GM21737 (cell line): ENCODE measurements at regions not wholly inside any gene's neighbourhood (a gene's known extent, or its start where the extent isn't known, plus 50 kb on each side); places are given as distances from the start of the nearest gene placed in this dataset.

Source experiments
- ATAC-seq: cut with Tn5 transposase; IDR thresholded peaks from one replicate; pipeline ENCODE4 v1.9.1; 2021; ENCODE audit warnings: mild to moderate bottlenecking, moderate library complexity; ENCODE audit not compliant: unreplicated experiment

DNA sequence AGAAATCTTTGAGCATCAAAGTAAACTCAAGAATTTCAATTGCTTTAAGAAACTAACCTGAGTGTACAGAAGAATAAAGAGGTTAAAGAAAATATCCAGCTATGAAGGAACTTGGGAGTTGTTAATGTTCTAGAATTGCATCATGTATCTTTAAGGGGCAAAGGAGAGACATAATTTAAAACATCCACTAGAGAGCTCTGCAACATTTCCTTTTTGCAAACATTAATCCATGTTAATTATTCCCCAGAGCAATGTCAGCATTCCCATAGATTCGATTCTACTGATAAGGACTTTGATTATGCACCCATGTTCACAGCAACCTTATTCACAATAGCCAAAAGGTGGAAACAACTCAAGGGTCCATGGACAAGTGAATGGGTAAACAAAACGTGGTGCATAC is 80.2 kb upstream of the SORBS2 start:
- no peak for ATAC-seq

DNA sequence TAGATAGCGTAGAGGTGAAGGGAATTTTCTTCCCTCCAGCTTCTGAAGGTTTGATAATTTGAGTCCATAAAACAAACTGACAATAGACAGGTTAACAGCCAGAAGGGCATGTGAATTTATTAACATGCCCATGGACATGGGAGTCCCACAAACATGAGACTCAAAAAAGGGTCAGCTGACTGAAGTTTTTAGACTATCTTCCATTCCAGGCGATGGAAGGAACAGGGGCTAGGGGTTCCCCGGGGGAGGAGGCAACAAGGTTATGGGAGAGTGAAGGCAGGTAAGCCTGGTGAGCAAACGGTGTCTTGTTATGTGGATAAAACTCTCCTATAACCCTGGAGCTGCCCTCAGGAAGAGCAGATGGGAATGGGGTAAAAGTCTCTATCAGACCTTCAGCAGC is 81.5 kb upstream of the SORBS2 start:
- ATAC-seq = no peak

DNA sequence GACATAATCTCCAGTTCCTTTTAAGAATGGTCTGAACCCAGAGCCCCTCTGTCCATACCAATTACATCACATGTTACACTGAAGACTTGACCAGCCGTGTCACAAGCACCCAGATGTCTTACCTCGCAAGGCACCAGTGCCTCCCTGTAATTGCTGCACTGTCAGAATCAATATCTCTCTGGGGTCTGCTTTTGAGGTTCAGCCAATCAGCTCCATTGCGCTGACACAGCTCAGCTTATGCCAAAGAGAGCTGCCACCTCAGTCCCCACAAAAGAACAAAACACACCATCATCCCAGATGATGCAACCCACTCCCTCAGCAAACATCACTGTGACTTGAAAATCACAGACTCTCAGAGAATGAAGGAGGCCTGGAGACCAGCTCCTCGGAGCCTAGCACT is 82.5 kb upstream of the SORBS2 start:
- no peak for ATAC-seq

DNA sequence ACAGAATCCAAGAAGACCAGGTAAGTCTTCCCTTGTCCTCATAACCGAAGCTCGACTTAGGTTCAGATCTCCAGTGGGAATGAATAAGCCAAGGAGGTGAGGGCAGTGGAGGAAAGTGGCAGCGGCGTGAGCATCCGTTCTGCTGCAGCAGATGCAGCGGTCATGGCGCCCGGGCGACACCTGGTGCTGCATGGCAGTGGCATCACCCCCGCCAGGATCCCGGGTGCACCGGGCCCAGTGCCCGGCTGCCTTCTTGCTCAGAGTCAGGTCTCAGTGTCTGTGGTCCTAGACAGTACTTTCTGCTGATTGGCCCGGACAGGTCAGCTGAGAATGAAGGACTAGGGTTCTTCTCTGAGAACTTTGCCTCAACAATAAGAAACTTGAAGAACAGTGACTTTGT is 83.4 kb upstream of the SORBS2 start:
- no peak for ATAC-seq

DNA sequence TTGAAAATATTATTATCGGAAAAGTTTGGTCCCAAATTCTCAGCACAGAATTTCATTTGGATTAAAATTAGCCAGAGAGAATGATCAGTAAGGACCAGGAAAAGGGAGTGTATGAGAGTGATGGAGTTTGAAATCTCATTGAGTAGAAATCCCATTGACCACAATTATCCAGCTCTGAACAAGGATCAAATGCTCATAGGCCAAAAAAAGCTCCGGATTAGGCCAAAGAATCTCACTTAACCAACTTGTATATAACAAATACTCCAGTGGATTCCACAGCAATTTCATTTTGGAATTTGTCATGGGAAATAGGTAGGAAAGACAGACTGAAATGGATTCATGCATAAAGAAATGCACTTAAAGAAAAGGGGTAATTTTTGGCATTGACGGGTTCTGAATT is 83.9 kb upstream of the SORBS2 start:
- ATAC-seq = no peak

DNA sequence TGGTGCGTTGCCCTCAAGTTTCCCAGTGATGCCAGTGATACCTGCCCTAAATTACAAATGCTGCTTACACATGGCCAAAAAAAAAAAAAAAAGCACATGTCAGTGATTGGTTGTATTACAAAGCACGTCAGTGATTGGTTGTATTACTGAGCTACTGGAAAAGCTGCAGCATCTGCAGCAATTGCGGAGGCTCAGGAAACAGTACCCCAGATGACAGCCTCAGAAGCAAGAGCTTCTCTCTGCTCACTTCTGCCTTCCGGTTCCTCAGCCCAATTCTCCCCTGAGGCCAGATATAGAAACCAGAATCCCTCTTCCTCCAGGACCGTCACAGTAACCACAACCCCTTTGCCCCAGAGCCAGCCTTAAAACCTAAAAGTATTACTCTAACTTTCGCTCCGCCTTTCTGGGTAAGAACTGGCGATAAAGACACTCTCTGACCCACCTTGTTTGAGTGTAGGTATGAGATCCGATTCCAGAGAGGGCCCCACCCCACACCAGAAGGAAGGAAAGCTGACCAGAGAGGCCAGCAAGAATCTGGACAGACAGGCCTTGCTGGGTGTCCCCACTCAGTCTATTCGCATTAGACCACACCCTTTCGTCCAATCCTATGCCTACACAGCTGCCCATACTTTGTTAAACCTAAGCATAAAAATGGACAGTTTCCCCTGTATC is 85.0 kb upstream of the SORBS2 start:
- peak; percentile 87 for ATAC-seq

DNA sequence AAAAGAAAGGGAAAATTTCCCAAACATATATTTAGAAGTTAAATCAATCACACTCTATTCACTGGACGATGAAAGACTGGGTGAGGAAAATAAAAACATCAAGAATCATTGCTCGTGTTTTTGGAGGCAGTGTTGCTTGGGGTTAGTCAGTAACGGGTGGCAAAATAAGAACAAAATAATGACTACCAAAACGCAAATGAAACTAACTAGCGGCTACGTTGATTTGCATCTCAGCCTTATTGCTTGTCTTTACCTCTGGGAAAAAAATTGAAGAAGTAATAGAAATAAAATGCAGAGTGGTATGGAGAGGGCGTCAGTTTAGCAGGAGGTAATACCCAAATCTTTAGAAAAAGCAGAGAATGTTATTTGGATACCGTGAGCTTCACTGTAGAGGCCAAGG is 86.4 kb upstream of the SORBS2 start:
- no peak for ATAC-seq

DNA sequence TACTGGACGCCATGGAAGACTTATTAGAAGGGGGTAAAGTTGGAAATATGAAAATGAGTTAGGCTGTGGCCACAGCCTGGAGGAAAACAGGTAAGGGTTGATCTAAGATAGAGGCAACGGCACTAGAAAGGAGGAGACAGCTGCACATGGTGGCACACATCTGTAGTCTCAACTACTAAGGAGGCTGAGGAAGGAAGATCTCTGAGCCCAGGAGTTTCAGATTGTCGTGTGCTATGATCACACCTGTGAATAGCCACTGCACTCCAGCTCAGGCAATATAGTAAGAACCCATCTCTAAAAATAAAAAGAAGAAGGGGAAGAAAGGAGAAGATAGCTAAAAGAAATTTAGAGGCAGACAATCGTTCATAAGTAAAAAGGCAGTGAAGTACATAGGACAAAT is 87.8 kb upstream of the SORBS2 start:
- no peak for ATAC-seq

DNA sequence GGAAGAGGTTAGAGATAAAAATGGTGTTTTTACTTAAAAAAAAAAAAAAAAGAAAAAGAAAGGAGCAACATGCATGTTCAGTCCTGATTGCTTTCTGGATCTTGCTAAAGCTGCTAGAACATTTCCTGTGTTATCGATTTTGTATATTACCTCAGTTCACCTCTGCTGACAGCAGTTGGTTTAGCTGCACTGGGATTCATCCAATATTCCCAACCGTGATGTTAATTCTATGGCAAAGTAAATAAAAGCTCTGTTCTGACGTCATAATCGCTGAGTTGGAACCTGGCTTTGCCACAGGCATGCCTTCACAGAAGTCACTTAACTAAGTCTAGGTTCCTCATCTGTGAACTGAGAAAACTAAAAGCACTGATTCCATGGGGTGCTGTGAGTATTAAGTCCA is 90.7 kb upstream of the SORBS2 start:
- ATAC-seq = no peak

DNA sequence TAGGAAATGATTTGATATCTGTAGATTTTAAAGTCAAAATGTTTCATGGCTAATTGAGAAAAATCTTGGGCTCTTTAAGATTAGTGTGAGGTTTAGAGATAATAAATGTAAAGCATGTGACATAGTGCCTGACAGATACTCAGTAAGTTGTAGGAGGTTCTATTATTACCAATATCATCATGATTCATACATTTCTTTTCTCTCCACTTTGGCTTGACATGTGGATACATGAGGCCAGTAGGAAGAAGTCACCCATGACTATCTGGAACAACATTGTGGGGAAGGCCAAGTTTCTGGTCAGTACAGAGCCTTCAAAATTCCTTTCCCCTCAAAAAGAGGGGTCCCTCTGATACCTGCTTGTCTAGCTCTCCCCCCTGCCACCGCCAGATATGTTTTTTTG is 91.2 kb upstream of the SORBS2 start:
- no peak for ATAC-seq

DNA sequence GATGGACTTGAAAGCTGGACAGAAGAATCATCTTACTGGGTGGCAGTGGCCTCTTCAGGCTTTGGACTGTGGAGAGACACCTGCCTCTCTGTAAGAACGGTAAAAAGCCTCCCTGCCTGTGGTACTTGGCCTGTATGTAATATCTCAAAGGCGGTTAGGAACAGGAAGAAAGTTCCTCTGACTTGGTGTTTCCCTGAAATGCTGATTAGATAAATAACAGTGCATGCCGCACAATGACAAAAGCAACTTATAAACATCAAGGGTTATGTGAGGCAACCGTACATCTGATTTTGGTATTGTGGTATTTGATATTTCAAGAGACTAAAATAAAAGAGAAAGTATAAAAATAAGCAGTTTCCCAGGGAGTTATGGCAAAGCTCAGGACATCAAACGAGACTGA is 92.4 kb upstream of the SORBS2 start:
- no peak for ATAC-seq

DNA sequence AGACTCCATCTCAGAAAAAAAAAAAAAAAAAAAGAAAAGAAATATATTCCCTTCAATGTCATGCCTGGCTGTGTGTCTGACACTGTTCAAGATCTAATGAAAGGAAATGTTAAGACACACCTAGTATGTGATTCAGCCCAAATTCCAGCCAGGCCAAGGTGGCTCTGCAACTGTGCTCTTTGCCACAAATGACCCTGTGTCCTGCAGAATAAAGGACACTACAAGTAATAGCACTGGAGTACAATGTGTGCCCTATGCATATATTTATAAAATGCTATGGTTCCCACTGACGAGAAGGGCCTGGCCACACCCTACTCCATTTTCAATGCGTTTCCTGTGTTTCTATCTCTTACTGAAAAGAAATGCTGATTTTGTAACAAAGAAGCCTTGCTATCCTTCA is 98.0 kb upstream of the SORBS2 start:
- ATAC-seq = no peak

DNA sequence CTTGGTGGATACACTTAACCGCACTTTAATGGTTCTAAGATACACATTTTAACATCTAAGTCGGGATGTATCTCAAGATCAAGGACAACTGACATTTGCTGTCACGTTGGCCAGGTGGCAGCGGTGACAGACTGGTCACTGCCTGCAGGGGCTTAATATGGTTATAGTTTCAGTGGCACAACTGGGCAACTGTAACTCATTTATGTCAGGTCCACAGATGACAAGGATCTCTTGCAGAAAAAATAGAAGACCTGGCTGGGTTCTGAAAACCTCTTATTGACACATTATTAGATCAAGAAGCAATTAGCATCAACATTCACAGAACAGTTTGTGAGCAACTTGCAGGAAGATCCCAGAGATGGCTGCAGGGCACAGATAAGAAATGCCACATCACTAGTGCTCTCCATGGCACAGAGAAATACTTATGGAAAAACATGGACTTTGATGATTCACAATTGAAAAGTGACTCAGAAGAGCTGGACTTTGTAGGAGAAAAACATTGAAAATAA is 99.6 kb upstream of the SORBS2 start:
- ATAC-seq = no peak

DNA sequence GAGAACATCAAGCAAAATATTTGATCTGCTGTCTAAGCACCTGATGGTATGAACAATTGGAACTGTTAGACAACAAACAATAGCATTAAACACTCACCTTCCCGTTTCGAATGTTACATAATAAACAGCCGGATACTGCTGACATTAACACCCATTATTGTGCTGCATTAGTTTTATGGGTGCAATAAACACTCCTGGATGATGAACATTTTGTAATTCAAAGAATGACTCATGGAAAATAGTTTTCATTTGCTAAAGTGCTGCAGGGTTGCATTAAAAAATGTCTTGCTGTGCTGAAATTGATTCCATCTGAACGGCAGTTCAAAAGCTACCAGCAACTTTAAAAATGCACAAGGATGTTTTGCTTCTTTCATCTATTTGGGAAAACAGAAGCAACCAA is 100.8 kb upstream of the SORBS2 start:
- ATAC-seq = no peak

DNA sequence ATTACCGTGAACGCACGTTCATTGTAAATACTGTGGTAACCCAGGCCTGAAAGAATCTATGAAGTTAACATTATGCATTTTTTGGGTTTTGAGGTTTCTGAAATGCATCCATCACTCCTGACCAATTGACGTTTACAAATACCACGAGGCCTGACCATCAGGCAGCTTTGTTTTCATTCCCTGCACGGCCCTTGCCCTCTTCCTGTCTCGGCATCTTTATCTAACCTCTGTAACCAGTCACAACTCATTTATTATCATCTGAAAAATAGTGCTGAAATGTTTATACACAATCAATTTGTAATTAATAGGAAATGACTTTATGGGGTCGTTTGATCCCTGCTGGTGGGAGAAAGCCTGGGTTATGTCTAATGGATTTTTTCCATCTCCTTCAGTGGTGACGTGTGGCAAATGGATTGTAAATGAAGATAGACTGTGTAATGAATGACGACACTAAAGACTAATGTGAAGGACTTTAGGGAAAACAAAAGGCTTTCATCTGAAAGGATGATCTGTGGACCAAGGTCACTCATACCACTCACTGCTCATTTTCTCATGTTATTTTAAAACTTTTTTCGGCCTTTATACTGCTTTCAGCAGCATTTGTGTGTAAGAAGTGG is 102.7 kb upstream of the SORBS2 start:
- no peak for ATAC-seq

DNA sequence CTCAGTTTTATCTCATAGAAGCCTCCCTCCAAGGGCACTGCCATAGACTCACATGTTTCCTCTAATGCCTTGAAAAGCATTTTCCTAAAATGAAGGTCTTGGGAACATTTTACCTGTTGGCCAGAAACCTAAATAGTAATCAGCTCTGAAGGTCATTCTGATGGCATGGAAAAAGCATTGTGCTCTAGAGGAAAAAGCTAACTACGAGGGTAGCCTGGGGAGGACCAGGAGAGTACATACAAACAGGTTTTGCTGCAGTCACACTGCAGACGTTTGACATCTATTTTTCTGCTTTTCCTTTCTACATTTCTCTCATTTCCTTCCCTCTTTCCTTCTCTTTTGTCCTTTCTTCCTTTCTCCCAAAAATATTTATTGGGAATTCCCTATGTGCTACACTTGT is 103.3 kb upstream of the SORBS2 start:
- no peak for ATAC-seq

DNA sequence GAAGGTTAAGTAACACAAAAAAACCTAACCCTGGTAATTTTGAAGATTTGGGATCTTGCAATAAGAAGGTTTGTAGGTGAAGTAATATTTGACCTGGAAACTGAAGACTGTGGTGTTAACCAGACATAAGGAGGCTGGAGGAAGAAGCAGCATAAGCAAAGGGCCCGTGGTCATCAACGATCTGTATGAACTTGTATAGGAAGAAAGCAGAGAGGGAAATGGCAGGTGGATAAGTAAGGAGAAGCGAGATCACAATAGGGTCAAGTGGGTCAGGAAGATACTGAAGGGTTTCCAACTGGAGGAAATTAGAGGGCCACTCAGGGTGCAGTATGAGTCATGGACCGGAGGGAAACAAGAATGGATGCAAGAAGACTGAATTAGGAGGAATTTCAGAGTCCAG is 103.8 kb upstream of the SORBS2 start:
- ATAC-seq = no peak

DNA sequence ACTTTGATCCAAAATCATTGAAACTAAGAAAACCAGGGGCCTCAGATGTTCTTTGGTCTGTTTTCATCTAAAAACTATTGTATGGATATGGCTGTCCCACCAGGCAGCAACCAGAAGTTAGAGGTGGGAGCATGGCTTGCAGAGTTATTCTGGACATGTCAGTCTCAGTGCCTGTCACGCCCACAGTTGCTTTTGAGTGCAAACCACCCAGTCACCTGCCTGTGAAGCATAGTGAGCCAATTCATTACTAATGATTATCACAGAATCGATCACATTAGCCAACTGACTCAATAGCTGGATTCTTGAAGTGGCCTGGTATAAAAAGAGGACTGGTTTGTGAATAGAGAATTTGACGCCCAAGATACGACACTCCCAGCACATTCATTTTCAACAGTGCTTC is 104.2 kb upstream of the SORBS2 start:
- ATAC-seq = no peak

DNA sequence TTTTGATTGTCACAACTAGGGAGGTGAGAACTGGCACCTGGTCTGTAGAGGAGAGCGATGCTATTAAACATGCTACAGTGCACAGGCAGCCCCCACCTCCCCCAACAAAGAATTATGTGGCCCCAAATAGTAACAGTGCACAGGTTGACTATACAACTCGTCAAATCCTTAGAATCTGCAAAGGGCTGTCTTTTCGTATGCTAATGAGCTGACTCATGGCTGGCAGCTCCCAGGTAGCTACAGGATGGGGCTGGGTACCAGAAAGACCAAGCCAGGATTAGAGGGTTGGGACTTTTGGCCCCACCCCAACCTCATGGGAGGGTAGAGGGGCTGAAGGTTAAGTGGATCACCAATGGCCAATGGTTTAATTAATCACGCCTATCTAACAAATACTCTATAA is 104.7 kb upstream of the SORBS2 start:
- ATAC-seq = no peak

DNA sequence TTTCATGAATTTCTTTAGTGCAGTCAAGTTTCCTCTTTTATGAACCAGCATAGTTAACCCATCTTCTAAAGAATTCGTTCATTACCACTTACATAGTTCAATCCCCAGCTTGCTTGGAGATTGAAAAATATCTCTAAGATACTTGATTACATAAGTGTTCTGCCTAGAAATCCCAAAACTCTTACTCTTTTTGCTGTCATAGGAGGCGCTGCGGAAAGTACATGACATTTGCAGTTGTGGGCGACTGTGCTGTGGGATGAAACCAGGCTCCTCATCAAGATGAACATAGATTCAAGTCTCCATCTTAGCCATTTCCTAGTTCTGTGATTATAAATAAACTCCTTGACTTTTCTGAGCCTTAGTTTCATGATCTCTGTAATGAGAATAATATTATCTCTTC is 107.1 kb upstream of the SORBS2 start:
- no peak for ATAC-seq

DNA sequence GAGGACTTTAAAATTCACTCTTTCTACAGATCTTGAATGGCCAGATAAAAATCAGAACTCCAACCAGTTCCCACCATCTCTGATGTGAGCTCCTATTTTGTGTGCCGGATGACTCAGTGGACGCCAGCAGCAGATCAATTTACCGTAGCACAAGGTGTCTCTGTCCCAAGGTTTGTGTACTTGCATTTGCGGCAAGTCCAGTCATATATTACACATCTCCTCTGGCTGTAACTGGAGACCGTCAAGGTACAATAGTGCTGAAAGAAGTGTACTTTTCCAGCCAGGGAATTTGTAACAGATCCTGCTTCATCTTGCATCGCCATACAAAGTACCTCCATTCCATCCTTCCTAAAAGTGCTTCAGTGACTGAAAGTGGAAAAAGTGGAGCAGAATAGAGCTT is 108.2 kb upstream of the SORBS2 start:
- ATAC-seq = no peak

DNA sequence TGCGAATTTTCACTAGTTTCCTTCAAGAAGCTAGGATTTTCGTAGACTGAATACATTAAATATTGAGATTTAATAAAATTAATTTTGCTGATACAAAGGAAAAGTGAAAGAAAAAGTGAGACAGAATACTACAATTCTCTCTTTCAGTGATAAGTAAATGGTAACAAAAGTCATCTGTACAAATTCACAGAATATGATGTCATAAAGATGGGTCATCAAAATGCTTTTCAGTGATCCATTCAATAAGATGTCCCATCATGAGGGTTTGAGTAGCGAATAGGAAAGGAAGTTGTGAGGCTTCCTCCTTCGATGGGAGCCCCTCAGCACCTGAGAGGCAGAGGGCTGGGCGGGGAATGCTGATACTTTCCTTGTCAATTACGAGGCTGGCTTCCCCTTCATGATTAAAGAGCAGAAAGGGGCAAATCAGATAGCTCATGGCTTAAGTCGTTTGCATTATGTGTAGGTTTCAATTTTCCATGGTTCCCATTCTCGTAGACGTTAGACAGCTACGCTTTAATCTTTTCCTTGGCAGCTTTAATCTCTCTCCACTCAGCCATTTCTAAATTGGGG is 108.8 kb upstream of the SORBS2 start:
- ATAC-seq = no peak
